Spleen (tissue), 11 donors: ENCODE measurements at regions not wholly inside any gene's neighbourhood (a gene's known extent, or its start where the extent isn't known, plus 50 kb on each side); places are given as distances from the start of the nearest gene placed in this dataset.
"Not testable (repeated sequence)": the region's sequence is repeated elsewhere in the genome, so short reads cannot be mapped to it uniquely, and the experiment has no call there.

Experiments
- DNase-seq: peaks from one replicate; pipeline ENCODE4 v3.0.0-alpha.2; 2020
- H3K27ac ChIP-seq, 8 donors: fragments of 200-600 bp; sonication (generic) in 7 of 8; 1 replicate in 4 of 8; 2 replicates in 4 of 8; pipeline versions ENCODE4 v1.5.0 to v1.8.0; 2016 to 2021; ENCODE audit warnings: inconsistent platforms in 4 of 8, mild to moderate bottlenecking in 4 of 8, moderate library complexity in 1 of 8
- H3K27me3 ChIP-seq, 7 donors: fragments of 200-600 bp; sonication (generic) in 6 of 7; replicated peaks in 1 of 7; 1 replicate in 4 of 7; 2 replicates in 3 of 7; pipeline versions ENCODE4 v1.5.0 to v1.8.0; 2016 to 2021; ENCODE audit warnings: inconsistent platforms in 3 of 7, mild to moderate bottlenecking in 1 of 7
- H3K36me3 ChIP-seq, 6 donors: fragments of 200-600 bp; sonication (generic) in 5 of 6; 1 replicate in 4 of 6; 2 replicates in 2 of 6; pipeline versions ENCODE4 v1.5.0 to v1.8.0; 2016 to 2021; ENCODE audit warnings: inconsistent platforms in 2 of 6
- H3K4me1 ChIP-seq, 6 donors: fragments of 200-600 bp; sonication (generic) in 5 of 6; 1 replicate in 3 of 6; 2 replicates in 3 of 6; pipeline versions ENCODE4 v1.5.0 to v1.8.0; 2016 to 2021; ENCODE audit warnings: inconsistent platforms in 3 of 6
- H3K4me3 ChIP-seq, 8 donors: fragments of 200-600 bp; sonication (generic) in 7 of 8; 1 replicate in 4 of 8; 2 replicates in 4 of 8; pipeline versions ENCODE4 v1.5.0 to v1.8.0; 2016 to 2021; ENCODE audit warnings: inconsistent platforms in 4 of 8, mild to moderate bottlenecking in 4 of 8, moderate library complexity in 2 of 8
- H3K9me3 ChIP-seq, 8 donors: fragments of 200-600 bp; sonication (generic) in 7 of 8; 1 replicate in 4 of 8; 2 replicates in 4 of 8; pipeline versions ENCODE4 v1.5.0 to v1.8.0; 2016 to 2021; ENCODE audit warnings: inconsistent platforms in 4 of 8
- POLR2A ChIP-seq, 3 donors: fragments of 450-650 bp; IDR thresholded peaks; one replicate each; pipeline ENCODE4 v1.5.1; 2017; ENCODE audit warnings: antibody characterized with exemption in 3 of 3, mild to moderate bottlenecking in 1 of 3
- POLR2AphosphoS5 ChIP-seq, 3 donors: sonication (generic); formaldehyde crosslinking; IDR thresholded peaks; one replicate each; pipeline ENCODE4 v1.5.1; 2017; ENCODE audit warnings: antibody characterized with exemption in 3 of 3
- WGBS, 5 donors: extraction: QIAGEN DNeasy Blood & Tissue Kit in 3 of 5; methylation state at CpG; one replicate each; pipeline versions ENCODE4 v1.1.5 to v1.1.7; 2013 to 2018; 5-methylcytosine and 5-hydroxymethylcytosine counted together
- intact Hi-C: fragments of 100-400 bp; cut with DNase I; formaldehyde crosslinking; loops from one replicate; pipeline ENCODE4 v1.15.0; 2023; ENCODE audit warnings: low total_unique reads
- TF ChIP-seq, protein P1 (sequence below), 11 experiments: fragments of 200-600 bp in 7 of 11; fragments of 450-650 bp in 4 of 11; sonication (generic) in 4 of 11; IDR thresholded peaks in 8 of 11; conservative IDR thresholded peaks in 3 of 11; 1 replicate in 7 of 11; 2 replicates in 4 of 11; pipeline versions ENCODE4 v1.4.0 to v1.8.0; 2016 to 2021; ENCODE audit warnings: antibody characterized with exemption in 11 of 11, inconsistent platforms in 4 of 11, mild to moderate bottlenecking in 1 of 11
- donor health status: healthy with polysubstance abuse.
- donor health status: DM: no; HTN: no; CAD: no; lungs with moderate emphysema.
- donor health status: DM: no; HTN: no; CAD: no.
- donor health status: Bipolar disorder and iron deficiency.
- donor health status: healthy.
- donor health status: DM: no; HTN: no; CAD: no.
- donor health status: DM: yes; HTN: yes; CAD: no.

DNA sequence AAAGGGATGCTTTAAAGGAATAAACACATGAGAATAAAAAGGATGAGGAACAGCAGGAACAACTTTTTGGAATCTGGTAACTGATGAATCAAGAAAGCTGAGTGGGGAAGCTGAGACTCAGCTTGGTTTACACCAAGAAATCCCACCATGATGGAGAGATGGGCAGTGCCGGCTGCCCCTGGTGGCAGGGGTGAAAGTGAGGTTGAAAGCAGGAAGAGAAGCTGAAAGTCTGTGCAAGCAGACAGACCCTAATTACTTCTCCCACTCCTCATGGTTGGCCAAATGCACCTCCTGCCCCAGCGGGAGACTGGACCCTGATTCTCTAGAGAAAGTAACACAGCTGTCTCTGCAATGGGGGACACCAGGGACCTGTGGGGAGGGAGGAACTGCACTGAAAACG is 57.6 kb upstream of the NANOS1 start:
- Histone ChIP-seq H3K4me1 (no peaks in the 10 kb centered on the region), H3K27me3 (peaks cover 0 to 17% (median 0%) of the 10 kb centered on the region in 7 donors), H3K27ac (no peak overlapping the region), H3K36me3 (no peaks in the 10 kb centered on the region), H3K4me3 (no peak overlapping the region), H3K9me3 (peaks cover 3 to 21% (median 9%) of the 10 kb centered on the region in 8 donors)
- TF ChIP-seq, protein P1, sequence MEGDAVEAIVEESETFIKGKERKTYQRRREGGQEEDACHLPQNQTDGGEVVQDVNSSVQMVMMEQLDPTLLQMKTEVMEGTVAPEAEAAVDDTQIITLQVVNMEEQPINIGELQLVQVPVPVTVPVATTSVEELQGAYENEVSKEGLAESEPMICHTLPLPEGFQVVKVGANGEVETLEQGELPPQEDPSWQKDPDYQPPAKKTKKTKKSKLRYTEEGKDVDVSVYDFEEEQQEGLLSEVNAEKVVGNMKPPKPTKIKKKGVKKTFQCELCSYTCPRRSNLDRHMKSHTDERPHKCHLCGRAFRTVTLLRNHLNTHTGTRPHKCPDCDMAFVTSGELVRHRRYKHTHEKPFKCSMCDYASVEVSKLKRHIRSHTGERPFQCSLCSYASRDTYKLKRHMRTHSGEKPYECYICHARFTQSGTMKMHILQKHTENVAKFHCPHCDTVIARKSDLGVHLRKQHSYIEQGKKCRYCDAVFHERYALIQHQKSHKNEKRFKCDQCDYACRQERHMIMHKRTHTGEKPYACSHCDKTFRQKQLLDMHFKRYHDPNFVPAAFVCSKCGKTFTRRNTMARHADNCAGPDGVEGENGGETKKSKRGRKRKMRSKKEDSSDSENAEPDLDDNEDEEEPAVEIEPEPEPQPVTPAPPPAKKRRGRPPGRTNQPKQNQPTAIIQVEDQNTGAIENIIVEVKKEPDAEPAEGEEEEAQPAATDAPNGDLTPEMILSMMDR (IDR thresholded peaks at IDR 0.05 in 8 of 11, conservative IDR thresholded peaks at IDR 0.05 in 3 of 11), result no peak
- TF ChIP-seq POLR2AphosphoS5 (IDR thresholded peaks at IDR 0.05) (no peak), POLR2A (IDR thresholded peaks at IDR 0.05) (no peak)
- intact Hi-C loops, result no loop called here
- DNase-seq, result no peak
- 53 to 75% (median 68%) methylated on average over 3 of the region's 3 CpGs for WGBS, 5 donors

DNA sequence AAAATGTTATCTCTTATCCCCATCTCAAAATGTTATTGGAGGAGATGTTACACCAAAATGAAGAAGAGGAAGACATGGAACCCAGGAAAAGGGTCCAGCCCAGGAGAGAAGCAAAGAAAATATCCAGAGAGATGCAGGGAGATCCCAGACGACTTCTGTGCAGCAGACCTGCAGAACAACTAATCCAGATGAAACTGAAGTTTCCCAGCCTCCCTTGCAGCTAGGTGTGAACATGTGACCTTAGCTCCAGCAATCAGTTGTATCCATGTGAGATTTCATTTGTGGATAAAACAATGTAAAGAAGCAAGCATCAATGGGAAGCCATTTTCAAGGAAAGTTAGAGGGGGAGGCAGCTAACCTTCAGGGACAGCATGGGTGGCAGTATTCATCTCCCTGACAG is 55.8 kb upstream of the NANOS1 start:
- Histone ChIP-seq H3K36me3 (no peaks in the 10 kb centered on the region), H3K27me3 (peaks cover 0 to 15% (median 0%) of the 10 kb centered on the region in 7 donors), H3K4me3 (no peak overlapping the region), H3K9me3 (peaks cover 3 to 21% (median 9%) of the 10 kb centered on the region in 8 donors), H3K27ac (no peak overlapping the region), H3K4me1 (no peaks in the 10 kb centered on the region)
- TF ChIP-seq POLR2A (IDR thresholded peaks at IDR 0.05) (no peak), POLR2AphosphoS5 (IDR thresholded peaks at IDR 0.05) (no peak)
- TF ChIP-seq, protein P1 (IDR thresholded peaks at IDR 0.05 in 8 of 11, conservative IDR thresholded peaks at IDR 0.05 in 3 of 11), result no peak
- 71 to 95% (median 82%) methylated on average over 1 of the region's 1 CpG for WGBS, 5 donors
- intact Hi-C loops, result no loop called here
- DNase-seq, result no peak

DNA sequence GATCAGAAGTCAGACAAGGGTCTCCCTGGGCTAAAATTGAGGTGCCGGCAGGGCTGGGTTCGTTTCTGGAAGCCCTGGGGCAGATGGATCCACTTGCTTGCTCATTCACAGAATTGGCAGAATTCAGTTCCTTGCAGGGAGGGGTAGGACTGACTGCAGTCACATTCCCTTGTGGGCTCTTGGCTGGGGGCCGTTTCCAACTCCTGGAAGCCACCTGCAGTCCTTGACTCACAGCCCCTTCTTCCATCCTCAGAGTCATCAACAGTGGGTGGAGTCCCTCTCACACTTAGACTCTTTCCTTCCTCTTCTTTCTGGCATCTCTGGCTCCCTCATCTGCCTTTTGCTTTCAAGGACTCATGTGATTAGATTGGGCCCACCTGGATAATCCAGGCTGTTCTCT is 54.6 kb upstream of the NANOS1 start:
- no peaks in the 10 kb centered on the region for H3K4me1 ChIP-seq
- no peaks in the 10 kb centered on the region for H3K36me3 ChIP-seq
- TF ChIP-seq, protein P1 (IDR thresholded peaks at IDR 0.05 in 8 of 11, conservative IDR thresholded peaks at IDR 0.05 in 3 of 11), result no peak
- TF ChIP-seq POLR2AphosphoS5 (IDR thresholded peaks at IDR 0.05), result no peak
- TF ChIP-seq POLR2A (IDR thresholded peaks at IDR 0.05), result no peak
- no peak for DNase-seq
- peaks cover 0 to 19% (median 0%) of the 10 kb centered on the region in 7 donors for H3K27me3 ChIP-seq
- WGBS, 5 donors, result 60 to 85% (median 73%) methylated on average over 3 of the region's 3 CpGs
- peaks cover 3 to 21% (median 9%) of the 10 kb centered on the region in 8 donors for H3K9me3 ChIP-seq
- no peak overlapping the region for H3K4me3 ChIP-seq
- intact Hi-C loops, result no loop called here
- H3K27ac ChIP-seq, result no peak overlapping the region

DNA sequence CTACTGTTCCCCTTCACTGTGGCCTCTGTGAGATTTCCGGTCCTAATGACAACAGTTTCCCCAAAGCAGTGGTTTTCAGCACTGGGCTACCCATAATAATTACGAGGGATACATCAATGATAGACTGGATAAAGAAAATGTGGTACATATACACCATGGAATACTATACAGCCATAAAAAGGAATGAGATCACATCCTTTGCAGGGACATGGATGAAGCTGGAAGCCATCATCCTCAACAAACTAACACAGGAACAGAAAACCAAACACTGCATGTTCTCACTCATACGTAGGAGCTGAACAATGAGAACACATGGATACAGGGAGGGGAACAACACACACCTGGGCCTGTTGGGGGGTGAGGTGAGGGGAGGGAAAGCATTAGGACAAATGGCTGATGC is 53.3 kb upstream of the NANOS1 start:
- Histone ChIP-seq H3K9me3 (peaks cover 3 to 21% (median 9%) of the 10 kb centered on the region in 8 donors), H3K27me3 (peaks cover 0 to 32% (median 0%) of the 10 kb centered on the region in 7 donors)
- DNase-seq, intact Hi-C loops, H3K4me3 ChIP-seq, H3K27ac ChIP-seq, H3K4me1 ChIP-seq, H3K36me3 ChIP-seq: not testable (repeated sequence)
- 85 to 98% (median 90%) methylated on average over 3 of the region's 3 CpGs for WGBS, 5 donors
